ENCODE measurements at regions not wholly inside any gene's neighbourhood (a gene's known extent, or its start where the extent isn't known, plus 50 kb on each side); places are given as distances from the start of the nearest gene placed in this dataset.
"Not testable (repeated sequence)": the region's sequence is repeated elsewhere in the genome, so short reads cannot be mapped to it uniquely, and the experiment has no call there.

DNA sequence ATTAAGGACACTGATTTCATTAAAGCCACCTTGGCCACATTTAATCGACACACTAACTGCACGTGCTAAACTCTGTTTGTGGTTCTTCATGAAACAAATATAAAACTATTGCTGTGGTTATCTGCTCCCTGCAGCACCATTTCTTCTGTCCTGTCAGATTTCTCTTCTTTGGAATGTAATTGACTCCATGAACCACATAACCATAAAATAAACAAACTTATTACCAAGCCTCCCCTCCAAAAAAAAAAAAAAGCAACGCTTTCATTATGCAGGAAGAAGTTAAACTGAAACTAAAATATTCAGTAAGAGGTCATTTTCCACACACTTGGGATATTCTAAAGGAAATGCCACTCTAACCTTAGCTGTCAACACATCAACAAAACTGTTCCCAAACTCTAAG lies 319.1 kb upstream of the NT5E start:
- DNase-seq (ENCODE audit: low read depth in 1 of 2, low spot score in 1 of 2), result no peak

DNA sequence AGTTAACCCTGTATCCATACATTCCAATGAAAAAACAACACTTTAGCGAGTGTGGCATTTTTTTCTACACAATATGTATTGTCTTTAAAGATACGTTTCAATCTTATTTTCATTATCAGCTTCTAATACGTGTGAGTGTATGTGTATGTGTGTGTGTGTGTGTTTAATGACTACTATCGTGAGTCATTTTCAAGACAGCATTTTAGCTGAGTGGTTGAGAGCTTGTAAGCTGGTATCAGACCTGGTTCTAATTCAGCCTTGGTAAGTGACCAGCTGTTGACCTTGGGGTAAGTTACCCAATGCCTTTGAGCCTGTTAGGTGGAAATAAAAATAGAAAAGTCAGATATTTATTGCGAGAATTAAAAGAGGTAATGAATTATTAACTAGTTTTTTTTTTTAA lies 320.0 kb upstream of the NT5E start:
- no peak for DNase-seq (ENCODE audit: low read depth in 1 of 2, low spot score in 1 of 2)

DNA sequence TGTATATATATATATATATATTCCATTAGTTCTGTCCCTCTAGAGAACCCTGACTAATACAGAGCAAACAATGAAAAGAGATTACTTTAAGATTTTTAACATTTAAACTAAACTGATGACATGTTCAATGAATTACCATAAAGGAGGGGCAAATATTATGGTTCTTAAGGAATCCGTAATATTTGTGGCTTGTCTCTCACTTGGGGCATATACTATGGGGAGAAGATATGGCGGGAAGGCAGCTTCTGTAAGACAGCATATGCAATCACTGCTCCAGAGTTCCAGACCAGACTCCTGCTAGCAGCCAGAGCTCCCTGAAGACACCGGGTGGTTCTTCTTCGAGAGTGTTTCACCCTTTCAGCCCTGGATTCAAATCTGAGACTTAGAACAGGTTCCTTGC lies 321.1 kb upstream of the NT5E start:
- DNase-seq (ENCODE audit: low read depth in 1 of 2, low spot score in 1 of 2), result no peak

DNA sequence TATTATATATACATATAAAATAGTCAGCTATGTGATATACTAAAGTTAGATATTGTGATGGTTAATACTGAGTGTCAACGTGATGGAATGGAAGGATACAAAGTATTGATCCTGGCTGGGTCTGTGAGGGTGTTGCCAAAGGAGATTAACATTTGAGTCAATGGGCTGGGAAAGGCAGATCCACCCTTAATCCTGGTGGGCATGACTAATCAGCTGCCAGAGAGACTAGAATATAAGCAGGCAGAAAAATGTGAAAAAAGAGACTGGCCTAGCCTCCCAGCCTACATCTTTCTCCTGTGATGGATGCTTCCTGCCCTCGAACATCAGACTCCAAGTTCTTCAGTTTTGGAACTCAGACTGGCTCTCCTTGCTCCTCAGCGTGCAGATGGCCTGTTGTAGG lies 321.6 kb upstream of the NT5E start:
- not testable (repeated sequence) for DNase-seq (ENCODE audit: low read depth in 1 of 2, low spot score in 1 of 2)

DNA sequence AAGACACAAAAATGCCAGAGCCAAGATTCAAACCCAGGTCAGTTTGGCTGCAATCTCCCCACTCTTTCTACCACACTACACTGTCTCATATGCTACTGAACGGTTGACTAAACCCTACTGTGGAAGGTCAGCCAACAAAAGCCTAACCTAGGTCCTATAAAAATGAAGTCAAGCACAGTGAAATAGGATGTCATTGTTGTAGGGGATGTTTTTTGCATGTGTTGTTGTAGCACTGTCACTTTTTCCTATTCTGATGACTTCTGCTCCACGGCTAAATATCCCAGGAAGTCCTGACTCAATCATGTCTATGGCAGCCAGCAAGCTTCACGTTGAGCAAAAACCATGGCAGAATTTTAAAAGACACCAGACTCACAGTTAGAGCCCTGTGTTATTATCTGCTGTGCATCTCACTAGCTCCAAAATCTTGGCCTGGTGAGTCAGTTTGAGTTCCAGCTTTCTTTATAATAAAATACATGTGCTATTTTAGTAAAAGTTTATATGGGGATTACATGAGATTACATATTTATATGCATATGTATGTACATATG lies 322.1 kb upstream of the NT5E start:
- no peak for DNase-seq (ENCODE audit: low read depth in 1 of 2, low spot score in 1 of 2)

DNA sequence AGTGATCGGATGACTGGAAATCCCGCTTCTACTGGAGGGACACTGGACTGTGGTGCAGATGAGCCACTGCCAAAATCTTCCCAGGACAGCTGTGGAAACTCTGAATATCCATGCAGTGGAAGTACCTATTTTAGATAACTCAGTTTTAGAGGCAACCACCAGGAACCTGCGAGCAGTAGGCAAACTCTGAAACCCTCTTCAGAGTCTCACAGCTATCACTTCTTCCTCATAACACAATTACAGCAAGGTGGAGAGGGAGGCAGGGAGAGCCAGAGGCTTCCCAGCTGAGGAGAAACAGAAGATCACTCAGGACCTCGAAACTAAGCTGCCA lies 322.8 kb upstream of the NT5E start:
- DNase-seq (ENCODE audit: low read depth in 1 of 2, low spot score in 1 of 2), result no peak

DNA sequence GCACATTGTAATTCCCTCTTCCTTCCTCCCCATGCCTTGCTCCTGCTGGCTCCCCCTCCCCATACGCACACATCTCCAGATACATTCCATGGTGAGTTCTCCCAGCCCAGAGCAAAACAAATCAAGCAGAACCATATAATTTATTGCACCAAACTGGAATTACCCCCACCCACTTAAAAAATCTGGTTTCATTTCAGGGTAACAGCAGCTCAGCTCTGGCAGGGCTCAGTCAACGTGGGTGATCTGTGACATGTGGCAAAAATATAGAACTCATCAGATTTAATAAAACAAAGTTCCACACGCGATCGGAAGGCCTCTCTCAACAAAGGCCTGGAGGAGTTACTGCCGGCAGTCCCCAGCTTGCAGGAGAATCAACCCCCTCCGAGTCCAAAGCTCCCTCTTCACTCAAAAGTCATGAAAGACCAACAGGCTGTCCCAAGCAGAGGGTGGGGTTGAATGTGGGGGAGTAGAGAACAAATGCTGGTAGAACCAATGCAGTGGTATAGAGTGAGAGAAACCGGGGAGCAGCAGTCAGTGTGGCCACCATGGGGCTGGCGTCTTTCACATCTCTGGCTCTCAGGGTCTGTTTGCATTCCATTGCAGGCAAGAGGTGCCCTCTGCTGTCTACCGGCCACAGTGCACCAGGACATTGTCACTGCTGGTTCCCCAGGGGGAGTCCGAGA lies 323.3 kb upstream of the NT5E start:
- DNase-seq (ENCODE audit: low read depth in 1 of 2, low spot score in 1 of 2), result no peak

DNA sequence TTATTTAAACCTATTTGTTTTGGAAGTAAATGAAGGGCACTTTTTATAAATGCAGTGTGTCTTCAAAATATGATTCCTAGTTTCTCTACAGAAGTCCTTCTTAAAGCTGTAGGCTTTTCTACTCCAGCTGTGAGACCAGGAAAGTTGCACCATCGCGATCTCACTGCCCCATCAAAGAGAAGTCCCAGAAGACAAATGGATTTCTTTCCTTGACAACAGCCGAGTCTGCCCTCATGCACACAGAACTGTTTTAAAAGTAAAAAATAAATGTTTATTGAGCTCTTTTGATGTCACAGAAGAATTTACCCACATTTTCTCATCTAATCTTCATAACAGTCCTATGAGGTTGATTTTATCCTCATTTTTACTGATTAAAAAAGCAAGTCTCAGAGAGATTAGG lies 324.4 kb upstream of the NT5E start:
- DNase-seq (ENCODE audit: low read depth in 1 of 2, low spot score in 1 of 2), result no peak

DNA sequence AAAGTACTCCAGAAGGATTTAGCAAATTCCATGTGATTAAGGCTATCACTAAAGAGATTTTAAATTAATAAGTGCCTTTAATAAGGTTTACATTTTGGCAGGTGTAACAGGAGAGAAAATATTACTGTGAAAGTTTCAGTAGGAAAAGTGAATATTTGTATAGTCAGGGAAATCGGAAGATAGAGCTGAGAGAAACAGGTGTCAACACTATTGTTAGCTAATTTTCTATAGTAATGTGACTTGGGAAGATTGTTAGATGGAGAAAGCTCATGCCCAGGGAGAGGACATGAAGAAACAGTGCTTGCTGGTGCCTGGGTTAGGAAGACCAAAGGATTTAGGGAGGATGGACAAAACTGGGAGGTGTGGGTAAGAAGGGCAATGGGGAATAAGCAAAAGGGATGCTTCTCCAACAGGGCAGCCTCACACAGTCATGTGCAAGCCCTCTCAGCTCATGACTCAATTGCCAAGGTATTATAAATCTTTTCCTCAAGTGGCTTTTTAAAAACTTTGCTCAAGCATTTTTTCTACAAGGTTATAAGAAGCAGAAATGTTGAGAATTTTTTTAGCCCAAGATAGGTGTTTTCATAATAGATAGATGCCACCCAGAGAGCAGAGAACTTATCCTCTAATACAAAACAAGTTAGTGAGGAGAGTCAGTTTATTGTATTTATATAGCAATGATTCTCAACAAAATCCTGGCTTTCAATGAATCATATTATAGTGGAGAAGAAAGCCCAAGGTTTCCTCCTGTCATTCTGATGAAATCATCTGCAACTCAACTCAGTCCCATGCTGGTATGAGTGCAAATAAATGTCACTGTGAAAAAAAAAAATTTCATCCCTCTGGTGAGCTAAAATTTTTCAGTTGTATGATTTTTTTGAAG lies 325.2 kb upstream of the NT5E start:
- no peak for DNase-seq (ENCODE audit: low read depth in 1 of 2, low spot score in 1 of 2)

DNA sequence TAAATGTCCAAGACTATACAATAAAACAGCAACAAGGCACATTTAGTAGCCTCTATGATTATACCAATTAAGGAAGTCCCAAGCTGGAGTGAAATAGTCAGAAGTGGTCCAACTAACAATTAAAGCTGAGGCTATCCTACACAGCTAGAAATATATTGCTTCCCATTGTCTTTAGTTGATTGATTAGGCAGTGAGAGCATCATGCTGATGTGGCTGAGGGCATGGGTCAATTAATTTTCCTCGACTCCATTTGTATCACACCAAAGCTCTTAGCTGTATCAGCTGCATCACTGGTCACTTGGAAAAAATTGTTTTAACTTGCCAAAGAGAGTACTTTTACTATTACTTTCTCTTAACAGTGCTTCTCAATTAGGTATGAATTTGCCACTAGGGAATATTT lies 328.7 kb upstream of the NT5E start:
- no peak for DNase-seq (ENCODE audit: low read depth in 1 of 2, low spot score in 1 of 2)

DNA sequence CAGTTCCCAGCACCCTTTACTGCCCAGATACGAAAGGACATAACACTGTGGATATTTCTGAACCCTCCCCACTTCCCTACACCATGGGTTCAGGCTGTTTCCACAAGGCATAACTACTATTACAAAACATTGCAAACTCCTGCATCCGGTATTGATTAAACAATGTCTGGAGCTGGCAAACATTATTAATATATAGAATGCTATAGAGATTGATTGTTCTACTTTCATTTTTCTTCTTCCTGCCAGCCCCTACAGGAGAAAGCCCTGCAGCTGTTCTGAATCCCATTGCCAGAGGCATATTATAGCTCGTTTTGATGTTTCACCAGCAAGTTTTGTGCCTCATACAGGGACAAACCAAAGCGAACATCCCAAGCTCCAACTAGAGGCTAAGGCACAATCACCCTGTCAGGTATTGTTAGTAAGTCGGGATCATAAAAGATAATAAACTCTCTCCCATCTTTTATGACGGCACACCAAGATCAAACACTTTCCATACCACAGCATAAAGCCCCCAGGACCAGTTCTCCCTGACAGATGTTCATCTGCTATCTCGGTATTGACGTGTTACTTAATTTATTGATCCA lies 331.1 kb upstream of the NT5E start:
- DNase-seq (ENCODE audit: low read depth in 1 of 2, low spot score in 1 of 2), result no peak

DNA sequence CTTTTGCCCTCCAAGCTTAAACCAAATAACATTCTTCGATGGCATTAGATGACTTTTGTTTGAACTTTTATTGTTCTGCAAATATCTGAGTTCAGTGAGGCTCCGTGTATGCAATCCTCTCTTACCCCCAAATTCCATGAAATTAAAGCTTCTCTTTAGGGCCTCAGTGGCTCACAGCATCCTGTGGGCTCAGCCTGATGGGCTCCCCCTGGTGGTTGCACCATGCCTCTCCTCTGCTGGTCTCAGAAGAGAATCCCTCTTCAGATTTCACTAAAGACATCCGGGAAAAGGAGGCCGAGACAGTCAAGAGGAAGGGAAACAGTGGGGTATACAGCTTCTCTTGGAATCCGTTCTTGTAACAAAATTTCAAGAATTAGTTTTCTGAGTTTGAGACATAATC lies 331.6 kb upstream of the NT5E start:
- DNase-seq (ENCODE audit: low read depth in 1 of 2, low spot score in 1 of 2), result no peak

DNA sequence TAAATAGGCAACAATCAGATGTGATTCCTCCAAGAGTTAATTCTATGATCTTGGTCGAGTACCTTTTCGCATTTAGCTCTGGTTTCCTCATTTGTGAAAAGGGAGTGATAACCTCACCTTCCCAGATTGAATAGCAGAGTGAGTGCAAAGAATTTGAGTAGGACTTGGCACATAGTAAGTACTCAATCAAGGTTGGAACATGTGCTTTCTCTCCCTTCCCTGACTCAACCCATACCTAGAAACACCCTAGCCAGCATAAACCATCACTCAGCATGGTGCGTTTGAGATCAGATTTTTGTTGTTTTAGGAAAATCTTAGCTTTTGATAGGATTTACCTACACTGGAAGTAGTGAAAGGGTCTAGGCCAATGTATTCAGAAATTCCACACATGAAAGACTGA lies 333.4 kb upstream of the NT5E start:
- no peak for DNase-seq (ENCODE audit: low read depth in 1 of 2, low spot score in 1 of 2)

DNA sequence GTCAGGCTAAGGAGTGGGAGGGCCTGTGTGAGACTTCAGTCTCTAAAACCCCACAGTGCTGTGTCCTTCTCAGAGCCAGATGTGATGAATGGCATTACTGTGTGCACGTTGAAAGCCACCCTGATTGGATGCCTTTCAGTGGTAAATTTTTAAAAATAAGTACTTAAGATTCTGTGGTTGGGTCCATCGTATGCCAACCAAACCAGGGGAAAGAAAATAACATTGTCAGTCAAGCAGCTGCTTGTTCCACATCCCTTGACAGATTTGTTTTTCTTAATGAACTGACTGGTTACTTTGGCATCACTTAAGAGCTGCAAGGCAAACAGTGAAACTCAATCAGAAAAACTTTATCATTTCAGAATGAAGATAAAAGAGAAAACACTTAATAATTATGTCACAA lies 334.0 kb upstream of the NT5E start:
- DNase-seq (ENCODE audit: low read depth in 1 of 2, low spot score in 1 of 2), result no peak

DNA sequence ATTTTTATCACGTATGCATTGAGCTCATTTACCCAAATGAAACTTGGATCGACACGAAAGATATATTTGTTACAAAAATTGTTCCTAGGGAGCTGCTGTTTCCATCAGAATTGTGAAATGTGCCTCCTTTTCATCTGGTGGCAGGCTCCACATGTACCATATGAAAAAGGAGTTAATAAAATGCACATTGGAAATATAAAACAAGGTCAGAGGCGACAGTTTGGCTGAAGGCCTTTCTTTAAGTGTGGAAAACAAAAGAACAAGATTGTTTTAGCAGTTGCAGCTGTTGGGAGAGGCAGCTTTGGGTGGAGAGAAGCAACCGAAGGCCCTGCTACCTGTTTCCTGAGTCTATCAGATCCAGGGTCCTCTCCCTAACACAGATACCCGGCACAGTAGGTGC lies 334.5 kb upstream of the NT5E start:
- no peak for DNase-seq (ENCODE audit: low read depth in 1 of 2, low spot score in 1 of 2)

DNA sequence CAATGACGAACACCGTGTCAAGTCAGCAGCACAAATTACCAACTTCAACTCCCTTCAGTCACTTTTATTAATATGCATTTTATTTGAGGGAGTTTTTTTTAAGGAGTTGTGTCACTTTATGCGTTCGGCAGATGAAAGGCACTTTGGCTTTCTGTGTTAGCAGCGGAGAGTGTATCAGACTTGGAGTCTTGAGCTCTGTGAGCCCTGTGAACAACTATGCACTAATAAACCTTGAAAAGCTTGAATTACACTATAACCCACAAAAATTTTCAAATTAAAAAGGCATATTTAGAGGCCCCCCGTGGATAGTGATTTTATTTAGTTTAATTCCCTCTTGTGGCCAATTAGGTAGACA lies 335.3 kb upstream of the NT5E start:
- DNase-seq (ENCODE audit: low read depth in 1 of 2, low spot score in 1 of 2), result no peak

DNA sequence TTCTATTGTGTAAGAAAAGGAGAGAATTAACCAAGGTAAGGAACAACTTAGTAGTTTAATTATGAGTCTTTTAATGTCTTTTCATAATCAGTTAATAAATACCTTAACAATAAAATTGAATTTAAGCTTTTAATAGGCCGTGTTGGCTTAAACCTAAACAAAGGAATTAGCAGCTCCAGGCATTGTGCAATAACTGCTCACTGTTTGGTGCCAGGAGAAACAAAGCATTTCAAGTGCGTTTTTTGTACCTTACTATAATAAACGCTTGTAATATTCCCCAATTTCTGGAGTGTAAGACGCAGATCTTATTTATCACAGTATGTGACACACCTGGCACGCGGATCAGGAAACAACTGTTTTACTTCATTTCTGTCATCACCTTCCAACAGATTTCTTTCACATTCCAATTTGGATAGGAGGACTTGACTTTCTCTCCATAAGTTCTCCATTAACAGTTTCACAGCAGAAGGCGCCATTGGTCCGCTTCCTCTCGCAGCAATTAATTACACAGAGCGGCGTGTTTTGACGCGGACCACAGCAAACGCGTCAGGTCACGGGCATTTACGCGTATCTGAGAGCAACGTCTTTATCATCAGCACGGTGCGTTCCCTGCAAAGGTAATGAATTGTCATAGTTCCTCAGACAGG lies 335.8 kb upstream of the NT5E start:
- no peak for DNase-seq (ENCODE audit: low read depth in 1 of 2, low spot score in 1 of 2)

DNA sequence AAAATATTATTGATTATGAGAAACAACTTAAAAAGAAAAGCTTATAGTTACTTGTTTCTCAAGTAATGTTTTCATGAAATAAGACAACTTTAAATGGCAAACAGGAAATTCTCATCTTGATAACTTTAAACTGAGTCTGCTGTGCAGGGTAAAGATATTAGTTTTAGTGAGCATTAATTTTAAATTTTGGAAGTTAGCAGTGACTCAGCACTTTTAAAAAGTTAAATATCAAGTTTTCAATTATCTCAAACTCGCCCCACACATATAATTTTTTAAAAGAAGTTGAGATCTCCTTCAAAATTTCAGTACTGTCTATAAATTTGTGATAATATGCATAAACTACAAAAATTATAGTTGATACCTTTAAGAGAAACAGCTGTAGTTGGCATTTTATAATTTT lies 337.3 kb upstream of the NT5E start:
- no peak for DNase-seq (ENCODE audit: low read depth in 1 of 2, low spot score in 1 of 2)

DNA sequence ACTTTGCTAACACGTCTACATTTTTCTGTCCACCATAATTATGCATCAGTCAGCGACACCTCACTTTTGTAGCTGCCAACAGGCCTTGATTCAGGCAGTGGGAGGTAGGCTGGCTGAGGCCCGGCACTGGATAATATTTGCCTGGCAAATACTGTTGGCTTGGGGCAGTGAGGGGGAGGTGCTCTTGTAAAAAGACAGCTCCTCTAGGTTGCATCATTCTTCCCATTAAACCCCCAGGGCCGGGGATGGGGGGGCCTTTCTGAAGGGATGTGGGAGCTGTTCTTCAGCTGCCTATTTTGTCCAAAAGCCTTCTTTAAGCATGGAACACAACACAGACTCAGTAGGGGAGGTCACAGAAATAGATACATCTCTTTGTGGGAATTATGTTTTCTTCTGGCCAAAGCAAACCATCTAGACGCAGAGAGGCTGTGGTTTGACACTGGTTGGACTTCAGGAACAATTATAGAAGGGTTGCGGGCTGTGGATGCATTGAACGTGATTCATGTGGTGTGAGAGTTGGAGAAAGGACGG lies 338.3 kb upstream of the NT5E start:
- no peak for DNase-seq (ENCODE audit: low read depth in 1 of 2, low spot score in 1 of 2)

DNA sequence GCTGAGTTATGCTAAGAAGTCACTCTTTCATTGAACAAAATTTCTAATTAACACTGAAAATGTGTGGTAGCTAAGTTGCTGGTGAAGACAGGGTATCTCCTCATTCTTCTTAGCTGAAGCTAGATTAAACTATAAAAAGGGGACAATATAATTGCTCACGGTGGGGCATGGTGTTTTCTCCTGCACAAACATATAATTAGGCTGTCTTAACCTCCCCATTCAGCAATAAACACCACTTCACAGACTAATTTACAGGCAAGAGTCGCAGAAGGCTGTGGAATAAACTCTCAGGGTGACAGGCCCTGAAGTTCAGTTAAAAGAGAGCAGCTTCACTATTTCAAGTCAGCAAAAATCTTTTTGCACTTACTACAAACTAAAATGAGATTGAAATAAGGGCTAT lies 338.9 kb upstream of the NT5E start:
- DNase-seq (ENCODE audit: low read depth in 1 of 2, low spot score in 1 of 2), result no peak

DNA sequence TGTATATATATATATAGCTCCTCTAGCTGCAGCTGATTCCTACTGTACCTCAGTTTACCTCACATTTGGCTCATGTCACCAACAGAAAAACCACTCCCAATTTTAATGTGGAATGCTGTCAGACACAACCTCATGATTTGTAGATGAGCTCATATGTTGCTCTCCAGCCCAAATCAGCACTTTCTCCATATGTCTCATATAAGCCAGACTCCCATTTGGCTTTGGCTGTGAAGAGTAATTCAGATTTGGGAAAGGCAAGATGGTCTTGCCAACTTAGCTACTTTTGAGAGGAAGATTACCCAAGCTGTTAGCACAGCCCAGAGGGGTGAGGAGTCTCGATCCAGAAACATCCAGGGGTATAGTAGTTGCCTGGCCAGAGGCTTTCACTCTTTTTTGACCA lies 342.2 kb upstream of the NT5E start:
- no peak for DNase-seq (ENCODE audit: low read depth in 1 of 2, low spot score in 1 of 2)

DNA sequence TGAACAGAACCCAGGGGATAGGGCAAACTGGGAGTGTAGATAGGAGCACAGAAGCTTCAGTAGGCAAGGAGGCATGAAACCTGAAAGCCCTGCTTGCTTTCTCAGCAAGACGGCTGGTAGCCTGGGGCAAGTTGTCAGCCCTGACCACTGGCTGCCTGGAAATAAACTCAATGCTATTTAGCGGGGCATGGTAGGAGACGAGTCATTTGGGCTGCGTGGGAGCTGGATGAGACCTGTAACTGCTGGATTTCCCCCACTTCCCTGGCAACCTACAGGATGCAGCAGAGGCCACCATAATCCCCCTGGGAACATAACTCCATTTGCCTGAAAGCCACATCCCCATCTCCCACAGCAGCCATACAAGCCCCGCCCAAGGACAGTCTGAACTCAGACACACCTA lies 332.6 kb upstream of the TBX18 start:
- DNase-seq (ENCODE audit: low read depth in 1 of 2, low spot score in 1 of 2), result no peak

Measured in stimulated activated CD4-positive, alpha-beta T cell treated with anti-CD3 and anti-CD28 coated beads, Interleukin-15, amount 100 ng/mL, for 1 hour (primary cell).